Renal cortical epithelial cell (primary cell): ENCODE measurements at regions not wholly inside any gene's neighbourhood (a gene's known extent, or its start where the extent isn't known, plus 50 kb on each side); places are given as distances from the start of the nearest gene placed in this dataset.

ENCODE experiments used
- DNase-seq: peaks from one replicate; pipeline ENCODE4 v3.0.0-alpha.2; 2011; ENCODE audit warnings: low read depth

DNA sequence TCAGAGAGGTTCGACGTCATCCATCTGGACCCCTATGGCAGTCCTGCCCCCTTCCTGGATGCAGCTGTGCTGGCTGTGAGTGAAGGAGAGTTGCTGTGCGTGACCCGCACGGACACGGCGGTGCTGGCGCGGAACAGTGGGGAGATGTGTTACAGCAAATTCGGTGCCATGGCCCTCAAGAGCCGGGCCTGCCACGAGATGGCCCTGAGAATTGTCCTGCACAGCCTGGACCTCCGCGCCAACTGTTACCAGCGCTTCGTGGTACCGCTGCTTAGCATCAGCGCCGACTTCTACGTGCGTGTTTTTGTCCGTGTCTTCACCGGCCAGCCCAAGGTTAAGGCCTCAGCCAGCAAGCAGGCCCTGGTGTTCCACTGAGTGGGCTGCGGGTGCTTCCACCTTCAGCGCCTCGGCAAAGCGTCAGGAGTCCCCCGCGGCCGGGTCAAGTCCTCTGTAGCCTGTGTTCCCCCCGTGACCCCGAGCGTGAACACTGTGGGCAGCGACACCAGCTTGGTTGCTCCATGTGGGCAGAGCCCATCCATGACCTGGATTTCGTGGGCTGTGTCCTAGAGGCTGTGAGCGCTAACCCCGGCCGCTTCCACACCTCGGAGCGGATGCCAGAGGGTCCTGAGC, 186.7 kb upstream of the SLITRK2 start:
- no peak for DNase-seq

DNA sequence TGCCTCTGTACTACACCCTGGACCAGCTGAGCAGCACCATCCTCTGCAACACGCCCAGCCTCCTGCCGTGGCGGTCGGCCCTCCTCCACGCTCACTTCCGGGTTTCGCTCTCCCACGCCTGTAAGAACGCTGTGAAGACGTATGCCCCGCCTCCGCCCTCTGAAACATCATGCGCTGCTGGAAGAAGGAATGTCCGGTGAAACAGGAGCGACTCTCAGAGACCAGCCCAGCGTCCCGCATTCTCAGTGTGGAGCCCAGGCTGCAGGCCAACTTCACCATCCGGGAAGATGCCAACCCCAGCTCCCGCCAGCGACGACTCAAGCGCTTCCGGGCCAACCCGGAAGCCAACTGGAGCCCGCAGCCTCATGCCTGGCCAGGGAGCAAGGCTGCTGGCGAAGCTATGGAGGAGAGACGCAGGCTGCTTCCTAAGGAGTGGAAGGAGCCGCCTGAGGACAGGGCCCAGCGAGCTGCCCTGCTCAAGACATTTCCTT, 186.1 kb upstream of the SLITRK2 start:
- DNase-seq: no peak

- DNase-seq: no peak
These were observed 163.1 kb upstream of the SLITRK2 start for GRCh38 chrX:145654486-145654885.

- no peak for DNase-seq
These were observed 143.8 kb upstream of the SLITRK2 start for GRCh38 chrX:145673841-145674240.

DNA sequence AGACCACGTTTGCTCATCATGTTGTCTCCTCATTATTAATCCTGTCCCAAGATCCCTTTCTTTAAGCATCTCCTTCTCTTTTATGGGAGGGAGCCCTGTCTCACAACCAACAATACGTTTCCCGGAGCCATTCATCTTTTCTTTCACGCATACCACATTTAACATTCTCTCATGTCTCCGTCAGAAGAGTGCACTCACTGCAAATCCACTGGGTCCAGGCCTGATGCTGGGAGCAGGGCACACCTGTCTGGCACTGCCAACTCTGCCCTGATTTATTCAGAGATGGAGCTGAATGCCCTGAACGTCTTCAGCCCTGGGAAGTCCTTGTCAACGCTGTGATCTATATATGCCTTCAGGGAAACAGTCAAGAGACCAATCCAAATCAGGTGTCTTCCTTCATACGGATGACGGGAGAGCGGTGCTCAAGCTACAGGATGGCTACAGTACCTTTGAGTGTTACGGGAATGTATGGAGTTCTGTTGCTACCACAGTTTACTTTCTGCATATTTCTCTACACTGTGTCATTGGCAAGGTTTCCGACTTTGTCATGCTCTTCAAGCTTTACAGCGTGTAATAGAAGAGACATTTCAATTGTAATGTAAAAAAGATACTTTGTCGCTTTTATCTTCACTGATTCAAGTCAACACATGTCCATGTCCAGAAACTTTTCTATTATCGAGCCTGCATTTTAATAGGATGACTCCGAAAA, 140.4 kb upstream of the SLITRK2 start:
- DNase-seq: no peak

- no peak for DNase-seq
These were observed 134.9 kb upstream of the SLITRK2 start for GRCh38 chrX:145682518-145683298.

GRCh38 chrX:145687146-145687545, 130.5 kb upstream of the SLITRK2 start:
- no peak for DNase-seq

GRCh38 chrX:145687707-145688106, 129.9 kb upstream of the SLITRK2 start:
- DNase-seq: no peak

- DNase-seq: no peak
These were observed 123.6 kb upstream of the SLITRK2 start for GRCh38 chrX:145694048-145694447.

DNA sequence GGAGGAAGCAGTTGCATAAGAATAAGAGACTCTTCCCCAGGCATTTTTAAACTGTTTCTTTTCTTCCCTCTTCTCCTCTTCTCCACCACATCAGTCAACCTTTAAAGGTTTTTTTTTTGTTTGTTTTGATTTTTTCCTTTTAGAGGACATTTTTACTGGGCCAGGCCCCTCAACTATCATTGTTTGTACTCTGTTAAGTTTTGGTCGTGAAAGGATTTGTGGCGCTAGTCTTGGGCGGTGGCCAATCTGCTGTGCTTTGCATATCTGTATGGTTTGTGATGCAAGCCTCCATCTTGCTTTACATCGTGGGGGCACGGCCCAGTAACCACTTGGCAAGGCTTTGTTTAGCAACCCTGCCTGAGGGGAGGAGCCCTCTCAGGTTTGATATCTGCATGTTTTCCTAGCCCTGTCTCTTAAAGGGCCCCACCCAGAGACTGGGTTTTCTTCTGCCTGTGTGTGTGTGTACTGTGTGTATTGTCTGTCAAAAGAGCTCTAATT, 101.9 kb upstream of the SLITRK2 start:
- no peak for DNase-seq

DNA sequence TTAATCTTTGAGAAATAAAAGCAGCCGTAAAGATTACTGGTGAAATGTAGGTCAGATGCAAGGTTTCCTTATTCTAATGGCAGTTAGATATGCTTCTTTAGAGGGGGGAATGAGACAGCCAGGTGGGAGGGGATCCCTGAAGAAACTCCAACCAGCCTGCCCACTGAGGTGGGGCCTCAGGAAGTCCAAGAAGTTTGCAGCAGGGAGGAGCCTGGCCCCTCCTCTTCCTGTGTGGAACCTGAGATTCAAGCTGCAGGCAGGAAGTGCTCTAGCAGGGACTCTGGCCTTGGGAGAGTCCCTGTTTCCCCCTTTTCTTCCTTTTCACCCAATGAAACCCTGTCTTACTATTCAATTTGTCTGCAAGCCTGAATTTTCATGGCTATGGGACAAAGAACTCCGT, 101.4 kb upstream of the SLITRK2 start:
- no peak for DNase-seq

- DNase-seq: no peak
These were observed 90.2 kb upstream of the SLITRK2 start for GRCh38 chrX:145727476-145727875.

DNA sequence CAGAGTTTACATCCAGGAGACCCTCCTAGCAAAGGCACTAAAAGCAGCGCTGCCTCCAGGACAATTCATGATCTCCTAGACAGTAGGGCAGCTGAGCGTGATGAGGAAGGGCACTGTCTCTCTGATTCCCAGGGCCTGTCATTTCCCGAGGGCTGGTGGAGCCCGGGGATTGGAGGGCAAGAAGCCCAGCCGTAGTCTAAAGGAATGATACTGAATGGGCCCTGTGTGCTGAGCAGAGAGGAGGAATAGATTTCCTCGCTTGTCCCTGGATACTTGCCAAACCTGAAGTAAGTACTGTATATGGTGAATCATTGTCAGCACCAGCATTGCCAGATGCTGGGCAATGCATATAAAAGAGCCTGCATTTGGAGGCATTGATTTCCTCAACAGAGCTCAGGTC, 88.0 kb upstream of the SLITRK2 start:
- no peak for DNase-seq

DNA sequence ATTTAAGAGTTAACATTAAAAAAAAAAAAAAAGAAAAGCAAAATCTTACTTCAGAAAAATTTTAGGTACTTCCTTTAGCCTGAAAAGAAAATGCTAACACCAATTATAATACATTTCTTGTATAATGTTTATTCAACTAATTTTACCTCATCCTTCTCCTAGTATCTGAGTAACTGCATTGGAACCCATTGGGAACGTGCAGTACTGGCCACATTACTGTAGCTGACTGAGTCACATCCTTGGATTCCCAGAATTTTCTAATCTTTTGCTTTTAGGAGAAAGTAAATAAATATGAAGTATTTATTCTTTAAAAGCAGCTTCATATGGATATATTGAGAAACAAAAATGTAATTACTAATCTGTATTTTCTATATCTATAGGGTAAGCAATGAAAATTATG, 82.6 kb upstream of the SLITRK2 start:
- no peak for DNase-seq

GRCh38 chrX:145751943-145752342, 65.7 kb upstream of the SLITRK2 start:
- no peak for DNase-seq
